ENCODE measurements at regions not wholly inside any gene's neighbourhood (a gene's known extent, or its start where the extent isn't known, plus 50 kb on each side); places are given as distances from the start of the nearest gene placed in this dataset.

DNA sequence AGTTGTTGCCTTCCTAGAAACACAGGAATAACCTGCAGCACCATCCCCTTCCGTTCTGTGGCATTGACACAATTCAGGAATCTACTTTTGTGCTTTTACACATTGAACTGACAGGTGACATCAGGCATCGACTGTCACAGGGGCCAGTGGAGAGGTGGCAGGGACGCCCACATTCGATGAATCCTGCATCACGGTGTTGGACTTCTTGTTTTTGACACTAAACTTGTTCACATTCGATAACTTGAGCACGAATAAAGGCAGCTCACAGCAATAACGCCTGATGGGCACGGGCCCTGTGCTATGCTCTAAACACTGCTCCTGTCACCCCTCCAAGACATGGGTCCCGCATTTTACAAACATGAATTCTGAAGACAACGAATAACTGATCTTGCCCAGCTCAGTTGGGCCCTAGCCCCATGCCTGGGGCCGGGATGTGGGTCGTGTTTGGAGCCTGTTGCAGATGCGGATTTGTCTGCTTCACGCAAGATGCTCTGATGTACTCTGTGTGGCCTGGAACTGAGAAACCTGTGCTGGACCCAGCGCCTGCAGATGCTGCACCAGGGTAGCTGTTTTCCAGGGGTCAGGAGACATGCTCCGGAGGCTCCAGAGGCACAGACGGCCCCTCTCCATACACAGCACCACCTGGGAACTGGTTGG lies 75.7 kb downstream of the TTLL2 start:
- 85 to 87% methylated on average over 18 of the region's 18 CpGs for WGBS, 2 donors
- intact Hi-C loops (cut with DNase I; ENCODE audit: low total_unique reads), result no loop called here
- no peak for DNase-seq (ENCODE audit: low spot score in 2 of 2)
- TF ChIP-seq, protein P1, sequence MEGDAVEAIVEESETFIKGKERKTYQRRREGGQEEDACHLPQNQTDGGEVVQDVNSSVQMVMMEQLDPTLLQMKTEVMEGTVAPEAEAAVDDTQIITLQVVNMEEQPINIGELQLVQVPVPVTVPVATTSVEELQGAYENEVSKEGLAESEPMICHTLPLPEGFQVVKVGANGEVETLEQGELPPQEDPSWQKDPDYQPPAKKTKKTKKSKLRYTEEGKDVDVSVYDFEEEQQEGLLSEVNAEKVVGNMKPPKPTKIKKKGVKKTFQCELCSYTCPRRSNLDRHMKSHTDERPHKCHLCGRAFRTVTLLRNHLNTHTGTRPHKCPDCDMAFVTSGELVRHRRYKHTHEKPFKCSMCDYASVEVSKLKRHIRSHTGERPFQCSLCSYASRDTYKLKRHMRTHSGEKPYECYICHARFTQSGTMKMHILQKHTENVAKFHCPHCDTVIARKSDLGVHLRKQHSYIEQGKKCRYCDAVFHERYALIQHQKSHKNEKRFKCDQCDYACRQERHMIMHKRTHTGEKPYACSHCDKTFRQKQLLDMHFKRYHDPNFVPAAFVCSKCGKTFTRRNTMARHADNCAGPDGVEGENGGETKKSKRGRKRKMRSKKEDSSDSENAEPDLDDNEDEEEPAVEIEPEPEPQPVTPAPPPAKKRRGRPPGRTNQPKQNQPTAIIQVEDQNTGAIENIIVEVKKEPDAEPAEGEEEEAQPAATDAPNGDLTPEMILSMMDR (IDR thresholded peaks at IDR 0.05), result no peak
- no peak for TF ChIP-seq POLR2A (IDR thresholded peaks at IDR 0.05)
- H3K4me3 ChIP-seq (ENCODE audit: low read depth, poor library complexity, severe bottlenecking), result no peak overlapping the region

DNA sequence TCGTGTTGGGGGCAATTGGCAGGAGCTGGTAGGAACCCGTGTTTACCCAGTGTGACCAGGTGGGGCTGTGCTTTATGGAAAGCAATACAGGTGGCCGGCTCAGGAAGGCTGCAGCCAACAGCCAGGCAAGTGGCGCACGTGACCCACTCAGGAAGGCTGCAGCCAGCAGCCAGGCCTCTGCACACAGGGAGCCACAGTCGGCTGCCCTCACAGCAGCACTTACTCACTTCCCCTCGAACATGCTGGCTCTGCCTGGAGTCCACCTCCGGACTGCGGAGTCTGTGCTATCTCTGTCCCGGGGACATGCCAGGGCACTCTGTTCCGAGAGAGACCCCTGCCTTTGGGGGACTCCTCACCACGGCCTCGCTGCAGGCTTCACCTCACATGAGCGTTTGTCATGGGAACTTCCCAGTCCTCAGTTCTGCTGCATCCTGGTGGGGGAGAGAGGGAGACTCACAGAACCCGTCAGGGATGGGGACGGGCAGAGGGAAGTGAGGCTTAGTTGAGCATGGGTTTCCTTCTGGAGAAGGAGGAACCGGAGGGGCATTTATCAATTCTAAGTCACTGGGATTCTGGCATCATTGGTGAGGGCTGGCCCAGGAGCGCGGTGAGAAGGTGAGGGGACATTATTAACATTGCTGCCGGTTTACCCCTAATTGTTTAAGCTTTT lies 76.8 kb downstream of the TTLL2 start:
- no peak for DNase-seq (ENCODE audit: low spot score in 2 of 2)
- H3K4me3 ChIP-seq (ENCODE audit: low read depth, poor library complexity, severe bottlenecking), result no peak overlapping the region
- no peak for TF ChIP-seq POLR2A (IDR thresholded peaks at IDR 0.05)
- TF ChIP-seq, protein P1 (IDR thresholded peaks at IDR 0.05), result no peak
- 36 to 40% methylated on average over 12 to 20 of the region's 20 CpGs for WGBS, 2 donors
- intact Hi-C loops (cut with DNase I; ENCODE audit: low total_unique reads), result no loop called here

DNA sequence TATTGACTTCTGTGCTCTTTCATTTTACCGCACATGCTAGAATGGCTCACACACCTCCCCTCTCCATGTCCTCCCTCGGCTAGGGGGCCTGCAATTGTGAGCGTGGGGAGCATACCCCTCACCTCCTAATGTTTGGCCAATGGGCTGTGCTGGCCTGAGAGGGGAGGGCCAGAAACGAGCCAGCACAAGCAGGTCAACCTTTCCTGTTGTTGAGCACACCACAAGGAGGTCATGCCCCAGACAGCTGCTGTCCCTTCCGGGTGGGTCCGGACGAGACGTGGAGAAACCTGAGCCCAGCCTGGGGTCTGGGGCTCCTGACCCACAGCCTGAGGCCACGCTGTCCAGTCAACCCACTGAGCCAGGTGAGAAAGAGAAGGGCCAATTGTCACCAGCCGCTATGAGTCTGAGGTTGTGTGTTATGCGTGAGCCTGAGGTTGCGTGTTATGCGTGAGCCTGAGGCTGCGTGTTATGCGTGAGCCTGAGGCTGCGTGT lies 77.4 kb downstream of the TTLL2 start:
- H3K4me3 ChIP-seq (ENCODE audit: low read depth, poor library complexity, severe bottlenecking), result no peak overlapping the region
- WGBS, 2 donors, result 30 to 55% methylated on average over 5 to 15 of the region's 16 CpGs
- TF ChIP-seq, protein P1 (IDR thresholded peaks at IDR 0.05), result no peak
- TF ChIP-seq POLR2A (IDR thresholded peaks at IDR 0.05), result no peak
- intact Hi-C loops (cut with DNase I; ENCODE audit: low total_unique reads), result no loop called here
- DNase-seq (ENCODE audit: low spot score in 2 of 2), result peak in 1 of 2 donors; percentile 53

DNA sequence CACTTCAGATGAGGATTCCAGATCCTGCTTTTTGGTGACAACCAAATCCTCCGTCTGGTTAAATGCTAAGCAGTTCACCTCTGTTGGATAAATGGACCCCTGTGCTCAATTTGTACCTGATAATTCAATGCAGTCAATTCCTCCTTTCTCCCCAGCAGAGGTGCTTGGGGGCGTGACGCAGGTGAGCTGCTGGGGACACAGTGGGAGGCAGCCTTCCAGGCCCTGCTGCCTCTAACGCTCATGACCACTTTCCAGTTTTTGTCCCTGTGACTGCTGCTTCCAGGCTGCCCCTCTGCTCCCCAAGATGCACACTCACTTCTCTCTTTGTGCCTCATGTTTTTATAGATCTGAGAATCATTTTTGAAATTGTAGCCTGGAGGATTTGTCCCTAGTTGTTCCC lies 78.5 kb downstream of the TTLL2 start:
- DNase-seq (ENCODE audit: low spot score in 2 of 2), result no peak
- TF ChIP-seq POLR2A (IDR thresholded peaks at IDR 0.05), result no peak
- TF ChIP-seq, protein P1 (IDR thresholded peaks at IDR 0.05), result no peak
- WGBS, 2 donors, result 77 to 78% methylated on average over 4 of the region's 4 CpGs
- intact Hi-C loops (cut with DNase I; ENCODE audit: low total_unique reads), result no loop called here
- no peak overlapping the region for H3K4me3 ChIP-seq (ENCODE audit: low read depth, poor library complexity, severe bottlenecking)

DNA sequence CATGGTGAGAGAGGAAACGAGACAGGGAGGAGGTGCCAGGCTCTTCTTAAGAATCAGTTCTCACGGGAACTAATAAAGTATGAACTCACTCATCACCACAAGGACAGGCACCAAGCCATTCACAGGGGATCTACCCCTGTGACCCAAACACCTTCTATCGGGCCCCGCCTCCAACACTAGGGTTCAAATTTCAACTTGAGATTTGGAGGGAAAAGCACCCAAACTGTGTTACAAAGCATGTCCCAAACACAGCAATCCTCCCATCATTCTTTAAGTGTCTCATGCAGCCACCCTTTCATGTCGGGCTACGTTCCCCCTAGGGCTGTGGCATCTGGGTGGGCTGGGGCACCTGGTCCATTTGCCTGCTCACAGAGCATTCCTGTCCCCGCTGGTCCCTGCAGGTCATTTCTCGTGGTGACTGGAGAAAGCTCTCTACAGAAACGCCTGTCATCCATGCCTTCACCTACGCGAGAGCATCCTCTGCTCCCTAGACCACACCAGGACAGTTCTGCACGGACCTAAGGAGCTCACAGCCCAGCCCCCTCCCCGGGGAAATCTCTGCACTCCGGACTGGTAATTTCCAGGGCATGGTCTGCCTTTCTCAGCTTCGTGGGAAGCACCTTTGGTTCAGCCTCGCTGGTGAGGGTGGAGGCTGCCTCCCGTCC lies 79.6 kb downstream of the TTLL2 start:
- 75 to 80% methylated on average over 17 of the region's 17 CpGs for WGBS, 2 donors

More for the DNA sequence above, 79.6 kb downstream of the TTLL2 start:
- TF ChIP-seq POLR2A (IDR thresholded peaks at IDR 0.05), result no peak
- TF ChIP-seq, protein P1 (IDR thresholded peaks at IDR 0.05), result no peak
- intact Hi-C loops (cut with DNase I; ENCODE audit: low total_unique reads), result no loop called here
- peak in 1 of 2 donors; percentile 64 for DNase-seq (ENCODE audit: low spot score in 2 of 2)
- no peak overlapping the region for H3K4me3 ChIP-seq (ENCODE audit: low read depth, poor library complexity, severe bottlenecking)

Measured in lower leg skin (tissue), 4 donors.